ENCODE measurements at regions not wholly inside any gene's neighbourhood (a gene's known extent, or its start where the extent isn't known, plus 50 kb on each side); places are given as distances from the start of the nearest gene placed in this dataset.
"Not testable (repeated sequence)": the region's sequence is repeated elsewhere in the genome, so short reads cannot be mapped to it uniquely, and the experiment has no call there.

DNA sequence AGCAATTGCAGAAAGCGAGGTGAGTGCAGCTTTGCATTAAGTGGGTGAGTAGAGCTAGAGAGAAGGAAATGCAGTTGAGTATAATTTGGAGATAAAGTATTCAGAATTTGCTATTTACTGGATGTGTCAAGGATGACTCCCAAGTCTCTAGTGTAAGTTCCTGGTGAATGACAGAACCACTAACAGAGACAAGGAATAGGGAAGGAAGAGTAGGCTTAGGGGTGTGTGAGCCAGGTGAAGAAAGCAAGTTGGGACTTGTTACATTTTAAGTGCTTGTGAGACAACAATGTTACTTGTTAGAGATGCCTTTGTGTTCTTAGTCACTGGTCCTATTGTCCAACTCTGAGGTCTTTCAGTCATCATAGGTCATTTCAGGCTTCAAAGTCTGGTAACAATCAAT lies 70.8 kb downstream of the TBC1D26 start:
- H3K4me3 ChIP-seq; intact Hi-C loops (cut with DNase I); H3K27ac ChIP-seq (replicated peaks in 1 of 4); H3K36me3 ChIP-seq; DNase-seq (ENCODE audit: extremely low spot score); H3K27me3 ChIP-seq; H3K9me3 ChIP-seq; H3K4me1 ChIP-seq: not testable (repeated sequence)
- 100% methylated on average over 1 of the region's 1 CpG for WGBS

DNA sequence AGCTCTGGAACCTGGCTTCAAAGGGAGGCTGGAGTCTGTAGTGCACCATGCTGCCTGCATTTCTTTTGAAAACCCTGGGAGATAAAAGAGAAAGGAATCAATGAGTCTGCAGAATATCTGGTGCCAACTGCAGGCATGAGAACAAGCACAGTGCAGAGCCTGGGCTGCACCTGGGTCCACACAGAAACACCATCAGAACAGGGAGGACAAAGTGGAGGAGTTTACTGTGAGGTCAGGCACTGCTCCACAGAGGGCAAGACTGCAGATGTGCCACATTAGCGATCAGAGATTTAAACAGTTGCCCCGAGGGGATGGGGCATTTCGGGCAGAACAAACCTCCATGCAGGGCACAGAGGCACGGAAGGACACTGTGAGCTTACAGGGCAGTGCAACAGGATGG lies 74.7 kb downstream of the TBC1D26 start:
- H3K36me3 ChIP-seq; H3K27me3 ChIP-seq; DNase-seq (ENCODE audit: extremely low spot score); H3K27ac ChIP-seq (replicated peaks in 1 of 4); H3K9me3 ChIP-seq; intact Hi-C loops (cut with DNase I); H3K4me1 ChIP-seq; H3K4me3 ChIP-seq: not testable (repeated sequence)
- WGBS = no CpG with 5 or more reads among the region's 4 CpGs

DNA sequence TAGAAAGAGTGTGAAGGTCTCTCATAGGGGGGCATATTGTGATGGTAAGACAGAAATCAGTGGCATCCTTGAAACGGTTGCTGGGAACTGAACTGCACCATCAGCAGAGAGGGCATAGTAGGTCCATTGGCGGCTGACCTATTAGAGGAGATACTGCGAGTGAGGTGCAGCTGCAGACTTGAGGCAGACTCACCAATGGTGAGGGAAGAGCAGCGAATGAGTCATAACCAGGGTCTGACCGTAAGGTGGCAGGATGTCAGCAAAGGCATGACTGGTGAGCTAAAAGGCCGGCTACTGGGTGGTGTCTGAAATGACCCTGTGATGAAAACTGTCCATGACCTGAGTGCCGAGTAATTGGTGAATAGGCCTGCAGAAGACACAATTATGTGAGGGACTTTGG lies 81.3 kb downstream of the TBC1D26 start:
- H3K9me3 ChIP-seq; H3K4me1 ChIP-seq; DNase-seq (ENCODE audit: extremely low spot score); intact Hi-C loops (cut with DNase I); H3K4me3 ChIP-seq; H3K27me3 ChIP-seq; H3K36me3 ChIP-seq; H3K27ac ChIP-seq (replicated peaks in 1 of 4): not testable (repeated sequence)
- 73% methylated on average over 3 of the region's 7 CpGs for WGBS

- H3K36me3 ChIP-seq; DNase-seq (ENCODE audit: extremely low spot score); H3K4me3 ChIP-seq; H3K4me1 ChIP-seq; intact Hi-C loops (cut with DNase I); H3K27me3 ChIP-seq; H3K9me3 ChIP-seq; H3K27ac ChIP-seq (replicated peaks in 1 of 4): not testable (repeated sequence)
- 56% methylated on average over 3 of the region's 3 CpGs for WGBS
Measured at GRCh38 chr17:15814003-15814402, 81.9 kb downstream of the TBC1D26 start.

DNA sequence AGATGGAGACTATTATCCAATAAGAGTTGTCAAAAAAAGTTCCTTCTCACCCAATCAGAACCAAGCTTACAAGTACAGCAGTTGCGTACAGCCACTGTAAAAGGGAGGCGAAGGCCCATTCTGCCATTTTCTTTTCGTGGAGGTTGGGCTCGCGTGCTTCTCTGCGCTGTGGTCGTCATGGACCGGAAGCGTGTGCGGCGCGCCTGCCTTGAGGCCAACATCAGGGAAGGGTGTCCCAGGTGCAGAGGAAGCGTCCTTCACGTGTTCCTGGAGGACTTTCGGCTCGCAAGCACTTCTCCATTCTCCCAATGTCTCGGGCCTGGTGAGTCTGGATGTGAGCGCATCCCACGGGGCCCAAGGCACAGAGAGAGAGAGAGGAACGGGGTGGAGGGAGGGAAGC lies 85.8 kb downstream of the TBC1D26 start:
- DNase-seq (ENCODE audit: extremely low spot score); H3K27ac ChIP-seq (replicated peaks in 1 of 4); H3K4me1 ChIP-seq; H3K4me3 ChIP-seq; H3K9me3 ChIP-seq; H3K36me3 ChIP-seq; intact Hi-C loops (cut with DNase I); H3K27me3 ChIP-seq: not testable (repeated sequence)
- WGBS = 93% methylated on average over 20 of the region's 20 CpGs

DNA sequence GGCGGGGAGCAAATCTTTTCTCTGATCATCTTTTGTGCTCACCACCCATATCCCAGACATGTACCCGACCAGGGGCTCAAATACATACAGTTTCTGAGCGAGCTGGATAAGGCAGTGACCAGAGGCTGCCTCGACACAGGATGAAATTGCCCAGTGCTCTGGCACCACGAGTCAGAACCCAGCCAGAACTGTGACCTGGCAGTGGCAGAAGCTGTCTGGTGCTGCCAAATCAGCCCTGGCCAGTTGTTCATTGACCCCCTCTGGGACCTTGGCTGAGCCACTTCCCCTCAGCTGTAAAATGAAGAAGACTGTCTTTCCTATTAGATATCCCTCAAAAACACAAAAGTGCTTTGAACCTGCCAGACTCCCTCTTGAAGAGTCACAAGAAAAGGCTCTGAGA lies 90.2 kb downstream of the TBC1D26 start:
- DNase-seq (ENCODE audit: extremely low spot score); H3K9me3 ChIP-seq; H3K27me3 ChIP-seq; H3K27ac ChIP-seq (replicated peaks in 1 of 4); H3K36me3 ChIP-seq; H3K4me1 ChIP-seq; intact Hi-C loops (cut with DNase I); H3K4me3 ChIP-seq: not testable (repeated sequence)
- 84% methylated on average over 5 of the region's 5 CpGs for WGBS

- not testable (repeated sequence) for H3K4me1 ChIP-seq; DNase-seq (ENCODE audit: extremely low spot score); H3K27me3 ChIP-seq; H3K36me3 ChIP-seq; H3K9me3 ChIP-seq; H3K27ac ChIP-seq (replicated peaks in 1 of 4)
- TF ChIP-seq, protein P1, sequence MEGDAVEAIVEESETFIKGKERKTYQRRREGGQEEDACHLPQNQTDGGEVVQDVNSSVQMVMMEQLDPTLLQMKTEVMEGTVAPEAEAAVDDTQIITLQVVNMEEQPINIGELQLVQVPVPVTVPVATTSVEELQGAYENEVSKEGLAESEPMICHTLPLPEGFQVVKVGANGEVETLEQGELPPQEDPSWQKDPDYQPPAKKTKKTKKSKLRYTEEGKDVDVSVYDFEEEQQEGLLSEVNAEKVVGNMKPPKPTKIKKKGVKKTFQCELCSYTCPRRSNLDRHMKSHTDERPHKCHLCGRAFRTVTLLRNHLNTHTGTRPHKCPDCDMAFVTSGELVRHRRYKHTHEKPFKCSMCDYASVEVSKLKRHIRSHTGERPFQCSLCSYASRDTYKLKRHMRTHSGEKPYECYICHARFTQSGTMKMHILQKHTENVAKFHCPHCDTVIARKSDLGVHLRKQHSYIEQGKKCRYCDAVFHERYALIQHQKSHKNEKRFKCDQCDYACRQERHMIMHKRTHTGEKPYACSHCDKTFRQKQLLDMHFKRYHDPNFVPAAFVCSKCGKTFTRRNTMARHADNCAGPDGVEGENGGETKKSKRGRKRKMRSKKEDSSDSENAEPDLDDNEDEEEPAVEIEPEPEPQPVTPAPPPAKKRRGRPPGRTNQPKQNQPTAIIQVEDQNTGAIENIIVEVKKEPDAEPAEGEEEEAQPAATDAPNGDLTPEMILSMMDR (IDR thresholded peaks at IDR 0.05) = peak; percentile 71 to 95 (median 77)
- peak; percentile 55 to 69 for TF ChIP-seq POLR2AphosphoS5 (IDR thresholded peaks at IDR 0.05)
- intact Hi-C loops (cut with DNase I) = loop anchor here (2.0 kb wide), 1 partner anchor 170 kb away; the partner anchor contains the start of genes TTC19 and ZSWIM7
- peak overlapping the region in 1 of 4 donors; percentile 22 for H3K4me3 ChIP-seq
- WGBS = 8% methylated on average over 10 of the region's 10 CpGs
Measured at GRCh38 chr17:15828727-15829314, 96.7 kb downstream of the TBC1D26 start.

GRCh38 chr17:15830221-15830620 lies 98.1 kb downstream of the TBC1D26 start:
- H3K27ac ChIP-seq (replicated peaks in 1 of 4); H3K4me1 ChIP-seq; H3K36me3 ChIP-seq; intact Hi-C loops (cut with DNase I); DNase-seq (ENCODE audit: extremely low spot score); H3K4me3 ChIP-seq; H3K9me3 ChIP-seq; H3K27me3 ChIP-seq: not testable (repeated sequence)
- 83% methylated on average over 4 of the region's 4 CpGs for WGBS

- DNase-seq (ENCODE audit: extremely low spot score); H3K9me3 ChIP-seq; H3K4me3 ChIP-seq; H3K27ac ChIP-seq (replicated peaks in 1 of 4); H3K4me1 ChIP-seq; H3K27me3 ChIP-seq; H3K36me3 ChIP-seq; intact Hi-C loops (cut with DNase I): not testable (repeated sequence)
- 73% methylated on average over 6 of the region's 6 CpGs for WGBS
Measured at GRCh38 chr17:15831182-15831581, 99.1 kb downstream of the TBC1D26 start.

- intact Hi-C loops (cut with DNase I); DNase-seq (ENCODE audit: extremely low spot score): not testable (repeated sequence)
Measured at GRCh38 chr17:15832921-15833480, 100.9 kb downstream of the TBC1D26 start.

GRCh38 chr17:15833890-15834289 lies 101.8 kb downstream of the TBC1D26 start:
- H3K9me3 ChIP-seq; H3K36me3 ChIP-seq; H3K4me1 ChIP-seq; intact Hi-C loops (cut with DNase I); H3K4me3 ChIP-seq; H3K27ac ChIP-seq (replicated peaks in 1 of 4); DNase-seq (ENCODE audit: extremely low spot score); H3K27me3 ChIP-seq: not testable (repeated sequence)
- 82% methylated on average over 4 of the region's 5 CpGs for WGBS

More at GRCh38 chr17:15832921-15833480, 100.9 kb downstream of the TBC1D26 start:
- H3K27me3 ChIP-seq; H3K27ac ChIP-seq (replicated peaks in 1 of 4); H3K9me3 ChIP-seq; H3K4me3 ChIP-seq; H3K36me3 ChIP-seq; H3K4me1 ChIP-seq: not testable (repeated sequence)
- WGBS = 84% methylated on average over 11 of the region's 11 CpGs

DNA sequence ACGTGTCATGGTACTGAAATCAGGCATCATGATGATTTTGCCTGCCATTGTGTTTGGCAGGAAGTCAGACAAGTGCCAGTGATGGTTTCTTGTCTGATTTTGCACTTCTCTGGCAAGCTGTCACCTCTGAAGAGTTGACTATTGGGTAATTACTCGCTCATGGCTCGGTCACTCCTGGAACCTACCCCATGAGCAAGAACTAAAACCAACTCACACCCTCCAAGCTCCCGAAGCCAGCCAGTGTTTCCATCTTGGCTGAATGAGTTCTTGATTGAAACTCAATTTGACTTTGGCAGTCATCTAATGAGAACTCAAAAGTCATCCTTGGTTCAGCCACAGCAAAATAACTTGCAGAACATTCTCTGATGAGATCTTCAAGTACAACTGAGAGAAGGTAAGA lies 103.4 kb downstream of the TBC1D26 start:
- intact Hi-C loops (cut with DNase I); H3K27me3 ChIP-seq; H3K27ac ChIP-seq (replicated peaks in 1 of 4); H3K9me3 ChIP-seq; H3K4me1 ChIP-seq; H3K4me3 ChIP-seq; DNase-seq (ENCODE audit: extremely low spot score); H3K36me3 ChIP-seq: not testable (repeated sequence)
- 75% methylated on average over 2 of the region's 4 CpGs for WGBS
